GM10266 (cell line): ENCODE measurements at regions not wholly inside any gene's neighbourhood (a gene's known extent, or its start where the extent isn't known, plus 50 kb on each side); places are given as distances from the start of the nearest gene placed in this dataset.

Source experiments
- DNase-seq: peaks from one replicate; pipeline ENCODE4 v3.0.0; 2012; ENCODE audit errors: extremely low spot score
- TF ChIP-seq, protein P1 (sequence below): IDR thresholded peaks from 2 replicates; pipeline ENCODE4 v1.5.1; 2012; ENCODE audit warnings: mild to moderate bottlenecking, low read depth; ENCODE audit not compliant: control insufficient read depth, insufficient read depth; ENCODE audit errors: missing control alignments

GRCh38 chr16:80063713-80064069 is 463.2 kb upstream of the MAF start:
- no peak for DNase-seq

GRCh38 chr16:80063031-80063712 is 462.6 kb upstream of the MAF start:
- no peak for DNase-seq
- TF ChIP-seq, protein P1, sequence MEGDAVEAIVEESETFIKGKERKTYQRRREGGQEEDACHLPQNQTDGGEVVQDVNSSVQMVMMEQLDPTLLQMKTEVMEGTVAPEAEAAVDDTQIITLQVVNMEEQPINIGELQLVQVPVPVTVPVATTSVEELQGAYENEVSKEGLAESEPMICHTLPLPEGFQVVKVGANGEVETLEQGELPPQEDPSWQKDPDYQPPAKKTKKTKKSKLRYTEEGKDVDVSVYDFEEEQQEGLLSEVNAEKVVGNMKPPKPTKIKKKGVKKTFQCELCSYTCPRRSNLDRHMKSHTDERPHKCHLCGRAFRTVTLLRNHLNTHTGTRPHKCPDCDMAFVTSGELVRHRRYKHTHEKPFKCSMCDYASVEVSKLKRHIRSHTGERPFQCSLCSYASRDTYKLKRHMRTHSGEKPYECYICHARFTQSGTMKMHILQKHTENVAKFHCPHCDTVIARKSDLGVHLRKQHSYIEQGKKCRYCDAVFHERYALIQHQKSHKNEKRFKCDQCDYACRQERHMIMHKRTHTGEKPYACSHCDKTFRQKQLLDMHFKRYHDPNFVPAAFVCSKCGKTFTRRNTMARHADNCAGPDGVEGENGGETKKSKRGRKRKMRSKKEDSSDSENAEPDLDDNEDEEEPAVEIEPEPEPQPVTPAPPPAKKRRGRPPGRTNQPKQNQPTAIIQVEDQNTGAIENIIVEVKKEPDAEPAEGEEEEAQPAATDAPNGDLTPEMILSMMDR, result no peak

More at GRCh38 chr16:80063713-80064069, 463.2 kb upstream of the MAF start:
- TF ChIP-seq, protein P1, result no peak

DNA sequence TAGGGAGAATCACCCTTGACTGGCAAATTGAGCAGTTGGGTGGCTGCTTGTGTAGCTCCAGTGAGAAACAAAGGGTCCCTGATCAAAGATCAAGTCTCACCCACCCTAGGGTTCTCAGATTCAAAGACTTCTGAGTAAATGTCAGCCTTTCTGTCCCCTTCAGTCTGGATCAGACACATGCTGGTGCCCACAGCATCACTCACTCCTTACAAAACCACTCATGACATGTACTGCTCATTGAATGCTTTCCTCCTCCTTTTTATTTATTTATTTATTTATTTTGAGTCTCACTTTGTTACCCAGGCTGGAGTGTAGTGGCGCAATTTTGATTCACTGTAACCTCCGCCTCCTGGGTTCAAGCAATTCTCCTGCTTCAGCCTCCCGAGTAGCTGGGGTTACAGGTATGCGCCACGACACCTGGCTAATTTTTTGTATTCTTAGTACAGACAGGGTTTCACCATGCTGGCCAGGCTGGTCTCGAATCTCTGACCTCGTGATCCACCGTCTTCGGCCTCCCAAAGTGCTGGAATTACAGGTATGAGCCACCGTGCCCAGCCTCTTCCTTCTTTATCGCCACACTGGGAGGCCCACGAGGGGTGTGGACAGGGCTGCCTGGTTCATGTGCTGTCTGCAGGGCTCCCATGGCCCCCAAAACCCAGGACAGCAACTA is 462.0 kb upstream of the MAF start:
- DNase-seq, result no peak
- TF ChIP-seq, protein P1, result no peak

- TF ChIP-seq, protein P1, result no peak
- DNase-seq, result no peak
These were observed 459.9 kb upstream of the MAF start for GRCh38 chr16:80060470-80060869.

DNA sequence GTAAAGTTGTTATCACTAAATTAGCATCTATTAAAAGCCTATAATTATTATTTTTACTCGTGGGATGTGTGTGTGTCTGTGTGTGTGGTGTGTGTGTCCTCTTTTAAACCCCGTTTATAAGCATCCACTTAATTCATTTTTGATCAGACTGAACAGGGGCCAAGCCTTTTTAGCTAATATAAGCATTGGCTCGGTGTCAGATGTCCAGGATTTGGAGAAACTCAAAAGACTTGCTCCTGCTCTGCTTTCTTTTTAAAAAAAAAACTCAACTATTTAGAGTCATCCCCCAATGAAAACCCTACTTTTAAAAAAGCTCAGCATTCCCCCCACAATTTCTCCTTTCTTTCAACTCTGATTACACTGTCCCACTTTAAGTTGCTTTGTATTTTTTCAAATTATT is 459.3 kb upstream of the MAF start:
- TF ChIP-seq, protein P1, result no peak
- no peak for DNase-seq

DNA sequence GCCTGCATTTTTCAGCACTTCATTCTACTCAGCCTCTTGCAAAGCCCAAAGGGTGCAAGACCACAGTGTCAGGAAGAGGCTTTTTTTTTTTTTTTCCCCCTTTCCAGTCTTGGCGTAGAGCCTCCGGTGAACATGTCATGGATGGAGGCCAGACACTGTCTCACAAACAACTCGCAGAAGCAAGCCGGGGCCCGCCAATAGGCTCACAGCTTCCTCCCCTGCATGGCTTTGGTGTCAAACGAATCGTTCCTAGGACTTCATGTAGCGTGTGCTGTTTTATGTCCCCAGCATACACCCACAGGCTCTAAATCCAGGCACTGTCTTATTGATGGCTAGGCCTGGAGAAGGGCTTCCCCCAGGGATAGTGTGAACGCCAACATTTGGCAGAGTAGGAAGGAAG is 457.7 kb upstream of the MAF start:
- TF ChIP-seq, protein P1, result no peak
- DNase-seq, result no peak

- TF ChIP-seq, protein P1, result no peak
- no peak for DNase-seq
These were observed 455.8 kb upstream of the MAF start for GRCh38 chr16:80056324-80056723.
